GM21528 (cell line): ENCODE measurements at regions not wholly inside any gene's neighbourhood (a gene's known extent, or its start where the extent isn't known, plus 50 kb on each side); places are given as distances from the start of the nearest gene placed in this dataset.
A peak's percentile ranks its signal among the peaks of the same experiment; 100 is the strongest.
"Not testable (repeated sequence)": the region's sequence is repeated elsewhere in the genome, so short reads cannot be mapped to it uniquely, and the experiment has no call there.

Experiments used
- ATAC-seq: cut with Tn5 transposase; IDR thresholded peaks from one replicate; pipeline ENCODE4 v1.9.1; 2021; ENCODE audit warnings: mild to moderate bottlenecking, moderate library complexity; ENCODE audit not compliant: unreplicated experiment, low FRiP score

GRCh38 chr18:34461266-34461665 is 236.6 kb upstream of the NOL4 start:
- no peak for ATAC-seq

GRCh38 chr18:34467058-34467457 is 242.3 kb upstream of the NOL4 start:
- peak; percentile 57 for ATAC-seq

GRCh38 chr18:34480162-34480700 is 229.9 kb upstream of the DTNA start:
- ATAC-seq: no peak

GRCh38 chr18:34482204-34482603 is 227.9 kb upstream of the DTNA start:
- no peak for ATAC-seq

GRCh38 chr18:34483198-34483597 is 226.9 kb upstream of the DTNA start:
- no peak for ATAC-seq

GRCh38 chr18:34491719-34492118 is 218.4 kb upstream of the DTNA start:
- ATAC-seq: no peak

- ATAC-seq: no peak
These were observed 217.4 kb upstream of the DTNA start for GRCh38 chr18:34492652-34493051.

- peak; percentile 56 for ATAC-seq
These were observed 217.0 kb upstream of the DTNA start for GRCh38 chr18:34493099-34493544.

- peak; percentile 62 for ATAC-seq
These were observed 216.3 kb upstream of the DTNA start for GRCh38 chr18:34493566-34494358.

- no peak for ATAC-seq
These were observed 215.8 kb upstream of the DTNA start for GRCh38 chr18:34494359-34494696.

- ATAC-seq: no peak
These were observed 214.6 kb upstream of the DTNA start for GRCh38 chr18:34495506-34495905.

GRCh38 chr18:34501553-34501952 is 208.5 kb upstream of the DTNA start:
- ATAC-seq: no peak

- no peak for ATAC-seq
These were observed 203.9 kb upstream of the DTNA start for GRCh38 chr18:34506198-34506597.

GRCh38 chr18:34509163-34509562 is 200.9 kb upstream of the DTNA start:
- ATAC-seq: no peak

- ATAC-seq: no peak
These were observed 200.1 kb upstream of the DTNA start for GRCh38 chr18:34509879-34510586.

- ATAC-seq: no peak
These were observed 199.2 kb upstream of the DTNA start for GRCh38 chr18:34510926-34511325.

- ATAC-seq: no peak
These were observed 198.7 kb upstream of the DTNA start for GRCh38 chr18:34511435-34511834.

- ATAC-seq: no peak
These were observed 198.2 kb upstream of the DTNA start for GRCh38 chr18:34511879-34512278.

GRCh38 chr18:34514238-34514637 is 195.9 kb upstream of the DTNA start:
- ATAC-seq: no peak

GRCh38 chr18:34514957-34515356 is 195.1 kb upstream of the DTNA start:
- no peak for ATAC-seq

GRCh38 chr18:34516355-34516754 is 193.7 kb upstream of the DTNA start:
- ATAC-seq: not testable (repeated sequence)

- ATAC-seq: not testable (repeated sequence)
These were observed 193.1 kb upstream of the DTNA start for GRCh38 chr18:34516996-34517395.
